GM12872 (cell line): ENCODE measurements at regions not wholly inside any gene's neighbourhood (a gene's known extent, or its start where the extent isn't known, plus 50 kb on each side); places are given as distances from the start of the nearest gene placed in this dataset.

Source experiments
- TF ChIP-seq, protein P1 (sequence below): IDR thresholded peaks from 3 replicates; pipeline ENCODE4 v1.5.1; 2011; ENCODE audit warnings: low read depth, mild to moderate bottlenecking, low read length, moderate library complexity; ENCODE audit not compliant: insufficient read depth

DNA sequence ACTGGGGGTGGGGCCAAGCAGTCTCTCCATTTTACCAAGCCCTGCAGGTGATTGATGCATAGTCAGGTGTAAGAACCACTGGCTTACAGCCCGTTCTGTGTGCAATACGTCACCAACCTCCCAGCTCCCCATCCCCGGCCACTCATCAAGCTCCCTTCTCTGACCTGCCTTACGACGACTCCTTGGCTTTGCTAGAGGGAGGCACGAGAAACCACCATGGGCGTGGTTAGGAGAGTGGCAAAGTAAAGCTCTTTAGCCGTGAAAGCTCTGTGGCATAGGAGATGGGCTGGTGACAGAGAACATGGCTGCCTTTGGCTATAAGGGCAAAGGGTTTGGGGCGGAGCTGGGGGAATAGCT lies 109.1 kb downstream of the BDH1 start:
- TF ChIP-seq, protein P1, sequence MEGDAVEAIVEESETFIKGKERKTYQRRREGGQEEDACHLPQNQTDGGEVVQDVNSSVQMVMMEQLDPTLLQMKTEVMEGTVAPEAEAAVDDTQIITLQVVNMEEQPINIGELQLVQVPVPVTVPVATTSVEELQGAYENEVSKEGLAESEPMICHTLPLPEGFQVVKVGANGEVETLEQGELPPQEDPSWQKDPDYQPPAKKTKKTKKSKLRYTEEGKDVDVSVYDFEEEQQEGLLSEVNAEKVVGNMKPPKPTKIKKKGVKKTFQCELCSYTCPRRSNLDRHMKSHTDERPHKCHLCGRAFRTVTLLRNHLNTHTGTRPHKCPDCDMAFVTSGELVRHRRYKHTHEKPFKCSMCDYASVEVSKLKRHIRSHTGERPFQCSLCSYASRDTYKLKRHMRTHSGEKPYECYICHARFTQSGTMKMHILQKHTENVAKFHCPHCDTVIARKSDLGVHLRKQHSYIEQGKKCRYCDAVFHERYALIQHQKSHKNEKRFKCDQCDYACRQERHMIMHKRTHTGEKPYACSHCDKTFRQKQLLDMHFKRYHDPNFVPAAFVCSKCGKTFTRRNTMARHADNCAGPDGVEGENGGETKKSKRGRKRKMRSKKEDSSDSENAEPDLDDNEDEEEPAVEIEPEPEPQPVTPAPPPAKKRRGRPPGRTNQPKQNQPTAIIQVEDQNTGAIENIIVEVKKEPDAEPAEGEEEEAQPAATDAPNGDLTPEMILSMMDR, result no peak

DNA sequence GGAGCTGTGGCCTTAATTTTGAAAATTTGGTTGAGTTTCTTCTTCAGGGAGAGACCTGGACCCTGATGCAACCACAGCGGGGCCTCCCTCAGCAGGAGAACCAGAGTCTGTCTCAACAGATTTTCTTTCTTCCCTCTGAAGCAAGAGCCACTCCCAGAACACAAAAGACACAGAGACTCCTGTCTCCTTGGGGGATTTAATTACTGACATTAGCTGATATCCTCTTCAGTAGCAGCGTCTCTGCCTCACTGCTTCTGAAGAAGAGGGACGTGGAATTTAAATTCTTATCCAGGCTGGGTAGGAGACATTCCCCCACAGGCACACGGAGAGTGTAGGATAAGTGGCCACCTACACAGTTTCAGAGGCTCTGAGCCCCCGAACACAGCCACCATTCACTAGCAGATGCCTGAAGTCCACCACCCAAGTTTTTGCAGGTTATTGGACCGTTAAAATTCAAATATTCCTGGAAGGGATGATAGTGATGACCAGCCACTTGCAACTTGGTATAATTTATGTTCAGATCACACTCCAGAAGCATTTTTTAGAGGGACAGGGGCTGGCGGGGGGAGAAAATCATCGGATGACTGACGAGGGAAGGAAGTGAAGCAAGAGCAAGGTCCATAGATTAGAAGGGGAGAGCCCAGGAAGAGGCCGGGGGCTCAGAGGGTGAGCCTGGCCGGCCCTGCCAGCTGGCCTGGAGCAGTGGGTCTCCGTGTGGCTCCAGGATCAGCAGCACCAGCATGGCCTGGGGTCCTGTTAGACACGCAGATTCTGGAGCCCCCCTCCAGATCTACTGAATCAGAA lies 109.7 kb downstream of the BDH1 start:
- TF ChIP-seq, protein P1, result no peak

DNA sequence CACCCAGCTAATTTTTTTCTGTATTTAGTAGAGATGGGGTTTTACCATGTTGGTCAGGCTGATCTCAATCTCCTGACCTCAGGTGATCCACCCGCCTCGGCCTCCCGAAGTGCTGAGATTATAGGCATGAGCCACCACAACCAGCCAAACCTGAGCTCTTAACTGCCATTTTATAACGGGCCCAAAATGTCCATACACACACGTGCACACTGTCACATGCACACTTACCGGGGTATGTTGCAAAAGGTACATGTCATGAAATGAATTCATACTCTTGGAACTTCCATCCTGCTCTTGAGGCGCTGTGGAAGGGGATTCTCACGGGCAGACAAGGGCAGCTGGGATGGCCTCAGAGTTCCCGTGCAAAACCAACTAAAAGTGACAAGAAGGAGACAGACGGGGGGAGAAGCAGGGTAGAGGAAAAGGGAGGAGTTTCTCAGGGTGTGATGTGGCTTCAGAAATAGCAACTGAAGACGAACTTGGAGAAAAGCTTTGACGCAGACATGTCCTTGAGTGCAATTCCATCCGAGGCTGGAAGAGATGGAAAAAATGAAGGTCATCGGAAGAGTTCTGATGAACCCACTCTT lies 110.9 kb downstream of the BDH1 start:
- TF ChIP-seq, protein P1, result no peak

DNA sequence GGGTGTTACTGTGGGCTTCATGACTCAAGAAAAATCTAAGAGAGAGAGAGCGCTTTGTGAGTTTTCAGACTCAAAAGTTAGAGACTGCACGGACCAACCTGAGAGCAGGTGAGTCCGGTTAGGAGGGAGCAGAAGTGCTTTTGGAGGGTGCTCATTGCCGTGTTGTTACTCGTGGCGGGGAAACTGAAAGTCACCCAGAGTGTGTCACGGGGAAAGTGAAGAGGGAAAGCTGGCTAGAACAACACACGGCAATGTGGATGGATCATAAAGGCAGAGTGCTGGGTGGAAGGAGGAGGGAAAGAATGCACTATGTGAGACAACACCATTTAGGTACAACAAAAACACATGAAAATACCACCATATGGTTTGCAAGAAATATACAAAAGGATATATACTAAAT lies 112.3 kb downstream of the BDH1 start:
- TF ChIP-seq, protein P1, result no peak

DNA sequence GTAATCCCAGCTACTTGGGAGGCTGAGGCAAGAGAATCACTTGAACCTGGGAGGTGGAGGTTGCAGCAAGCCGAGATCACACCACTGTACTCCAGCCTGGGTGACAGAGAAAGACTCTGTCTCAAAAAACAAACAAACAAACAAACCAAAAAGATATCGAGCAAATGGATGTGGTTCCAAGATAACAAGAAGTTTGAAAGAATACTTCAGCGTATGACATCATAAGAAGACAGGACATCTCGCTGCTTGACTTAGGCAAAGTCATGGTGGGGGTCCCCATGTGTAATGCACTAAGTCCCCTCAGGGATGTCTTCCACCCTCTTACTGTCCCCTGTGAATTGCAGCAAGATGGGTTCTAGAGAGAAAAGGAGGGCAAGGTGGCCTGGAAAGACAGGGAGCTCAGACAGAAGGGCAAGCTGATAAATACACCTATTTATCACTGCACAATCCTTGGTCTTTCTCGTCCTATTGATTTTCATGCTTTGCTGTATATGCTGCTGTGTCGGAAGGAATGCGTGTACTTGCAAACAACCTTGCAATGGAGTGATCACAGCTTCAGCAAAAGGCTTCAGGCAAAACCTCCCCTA lies 115.0 kb downstream of the BDH1 start:
- TF ChIP-seq, protein P1, result no peak

DNA sequence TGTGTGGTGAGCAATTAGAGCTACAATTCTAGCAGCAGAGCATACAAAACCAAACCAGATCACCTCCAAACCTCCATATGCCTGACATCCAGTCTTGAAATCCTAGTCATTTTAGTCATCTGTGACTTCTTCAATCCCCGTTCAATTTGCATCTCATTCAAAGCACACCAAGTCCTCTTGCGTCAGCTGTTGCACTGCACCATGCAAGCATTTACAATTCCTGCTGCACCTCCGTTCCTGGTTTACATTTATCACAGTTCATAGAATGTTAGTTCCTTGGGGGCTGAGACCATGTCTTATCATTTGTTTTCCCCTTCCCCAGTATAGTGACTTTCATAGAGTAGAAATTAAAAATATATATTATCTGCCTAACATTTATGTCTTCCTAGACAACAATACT lies 116.9 kb downstream of the BDH1 start:
- TF ChIP-seq, protein P1, result no peak

DNA sequence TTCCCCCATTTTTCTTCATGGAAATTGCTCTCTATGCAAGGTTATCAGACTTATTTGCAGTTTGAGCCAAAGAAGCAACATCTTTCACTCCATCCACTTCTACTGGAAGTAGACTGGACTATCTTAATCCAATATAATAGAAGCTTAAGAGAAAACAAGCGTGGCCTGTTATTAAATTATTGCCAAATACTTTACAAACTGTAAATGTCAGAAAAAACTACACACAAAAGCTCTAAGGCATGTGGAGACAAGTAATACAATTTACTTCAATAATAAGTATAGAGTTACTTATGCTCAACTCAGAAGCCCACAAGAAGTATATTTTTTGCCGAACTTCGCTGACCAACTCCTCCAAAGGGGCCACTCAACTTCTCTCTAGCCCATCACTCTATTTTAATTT lies 120.3 kb downstream of the BDH1 start:
- TF ChIP-seq, protein P1, result no peak
